Calu3 (cell line): ENCODE measurements at regions not wholly inside any gene's neighbourhood (a gene's known extent, or its start where the extent isn't known, plus 50 kb on each side); places are given as distances from the start of the nearest gene placed in this dataset.
"Not testable (repeated sequence)": the region's sequence is repeated elsewhere in the genome, so short reads cannot be mapped to it uniquely, and the experiment has no call there.

Source experiments
- BruUV-seq: library from RNA; stranded (reverse); fragments of 400-500 nt; replicated peaks from 2 replicates; lab custom pipeline; 2021; lab: Mats Ljungman, UMichigan
- CTCF ChIA-PET: fragments of 300-600 bp; sonication (Branson Sonifier 250); formaldehyde crosslinking; loops from one replicate; lab custom pipeline; 2022; ENCODE audit warnings: antibody characterized with exemption; lab: Charles Lee
- DNase-seq: peaks from one replicate; pipeline ENCODE4 v3.0.0; 2022
- H3K27ac Mint-ChIP-seq: one replicate; pipeline ENCODE4 v1.8.0; 2022; ENCODE audit warnings: mixed read lengths; ENCODE audit not compliant: unreplicated experiment
- H3K27me3 Mint-ChIP-seq: one replicate; pipeline ENCODE4 v1.8.0; 2022; ENCODE audit warnings: mixed read lengths; ENCODE audit not compliant: unreplicated experiment
- H3K36me3 Mint-ChIP-seq: one replicate; pipeline ENCODE4 v1.8.0; 2022; ENCODE audit warnings: mild to moderate bottlenecking, moderate library complexity, mixed read lengths; ENCODE audit not compliant: insufficient read depth, unreplicated experiment
- H3K4me1 Mint-ChIP-seq: one replicate; pipeline ENCODE4 v1.8.0; 2022; ENCODE audit warnings: mild to moderate bottlenecking, low read depth, mixed read lengths; ENCODE audit not compliant: unreplicated experiment
- H3K4me3 Mint-ChIP-seq: one replicate; pipeline ENCODE4 v1.8.0; 2022; ENCODE audit warnings: mild to moderate bottlenecking, low read depth, moderate library complexity, mixed read lengths; ENCODE audit not compliant: unreplicated experiment
- H3K9me3 Mint-ChIP-seq: one replicate; pipeline ENCODE4 v1.8.0; 2022; ENCODE audit warnings: low read depth, mixed read lengths; ENCODE audit not compliant: unreplicated experiment
- intact Hi-C: fragments of 100-400 bp; cut with micrococcal nuclease; formaldehyde crosslinking; loops from one replicate; pipeline ENCODE4 v1.10.0; 2022; ENCODE audit not compliant: unreplicated experiment

GRCh38 chr7:75237255-75238187, 145.1 kb downstream of the GTF2IRD2B start:
- intact Hi-C loops, H3K27ac Mint-ChIP-seq, H3K4me1 Mint-ChIP-seq, CTCF ChIA-PET, H3K27me3 Mint-ChIP-seq, H3K36me3 Mint-ChIP-seq, BruUV-seq, H3K9me3 Mint-ChIP-seq: not testable (repeated sequence)
- peak overlapping the region; percentile 62 for H3K4me3 Mint-ChIP-seq
- DNase-seq: peak; percentile 50

GRCh38 chr7:75238309-75238708, 145.9 kb downstream of the GTF2IRD2B start:
- BruUV-seq, intact Hi-C loops, H3K27ac Mint-ChIP-seq, H3K4me1 Mint-ChIP-seq, H3K4me3 Mint-ChIP-seq, DNase-seq, CTCF ChIA-PET, H3K9me3 Mint-ChIP-seq, H3K36me3 Mint-ChIP-seq, H3K27me3 Mint-ChIP-seq: not testable (repeated sequence)

GRCh38 chr7:75243638-75244037, 151.2 kb downstream of the GTF2IRD2B start:
- H3K36me3 Mint-ChIP-seq, H3K9me3 Mint-ChIP-seq, H3K27me3 Mint-ChIP-seq, H3K4me3 Mint-ChIP-seq, intact Hi-C loops, DNase-seq, CTCF ChIA-PET, H3K27ac Mint-ChIP-seq, H3K4me1 Mint-ChIP-seq, BruUV-seq: not testable (repeated sequence)

- H3K27ac Mint-ChIP-seq, BruUV-seq, H3K36me3 Mint-ChIP-seq, H3K4me3 Mint-ChIP-seq, intact Hi-C loops, DNase-seq, CTCF ChIA-PET, H3K27me3 Mint-ChIP-seq, H3K4me1 Mint-ChIP-seq, H3K9me3 Mint-ChIP-seq: not testable (repeated sequence)
Measured at GRCh38 chr7:75248216-75248615, 147.2 kb upstream of the TRIM73 start.

- BruUV-seq, CTCF ChIA-PET, H3K27me3 Mint-ChIP-seq, DNase-seq, H3K4me1 Mint-ChIP-seq, intact Hi-C loops, H3K9me3 Mint-ChIP-seq, H3K4me3 Mint-ChIP-seq, H3K36me3 Mint-ChIP-seq, H3K27ac Mint-ChIP-seq: not testable (repeated sequence)
Measured at GRCh38 chr7:75254238-75254637, 141.2 kb upstream of the TRIM73 start.

- H3K27me3 Mint-ChIP-seq, H3K36me3 Mint-ChIP-seq, H3K4me1 Mint-ChIP-seq, H3K27ac Mint-ChIP-seq, H3K4me3 Mint-ChIP-seq, BruUV-seq, DNase-seq, intact Hi-C loops, CTCF ChIA-PET, H3K9me3 Mint-ChIP-seq: not testable (repeated sequence)
Measured at GRCh38 chr7:75257442-75257841, 138.0 kb upstream of the TRIM73 start.

- CTCF ChIA-PET: not testable (repeated sequence)
Measured at GRCh38 chr7:75259454-75260003, 135.9 kb upstream of the TRIM73 start.

GRCh38 chr7:75261660-75262059, 133.8 kb upstream of the TRIM73 start:
- DNase-seq, H3K4me3 Mint-ChIP-seq, H3K27ac Mint-ChIP-seq, BruUV-seq, H3K36me3 Mint-ChIP-seq, H3K9me3 Mint-ChIP-seq, CTCF ChIA-PET, intact Hi-C loops, H3K27me3 Mint-ChIP-seq, H3K4me1 Mint-ChIP-seq: not testable (repeated sequence)

More at GRCh38 chr7:75259454-75260003, 135.9 kb upstream of the TRIM73 start:
- H3K9me3 Mint-ChIP-seq, H3K4me3 Mint-ChIP-seq, H3K27me3 Mint-ChIP-seq, intact Hi-C loops, DNase-seq, BruUV-seq, H3K4me1 Mint-ChIP-seq, H3K36me3 Mint-ChIP-seq, H3K27ac Mint-ChIP-seq: not testable (repeated sequence)

- CTCF ChIA-PET, BruUV-seq, H3K4me3 Mint-ChIP-seq, H3K4me1 Mint-ChIP-seq, H3K27ac Mint-ChIP-seq, H3K36me3 Mint-ChIP-seq, H3K27me3 Mint-ChIP-seq, DNase-seq, intact Hi-C loops, H3K9me3 Mint-ChIP-seq: not testable (repeated sequence)
Measured at GRCh38 chr7:75268158-75268557, 127.3 kb upstream of the TRIM73 start.

- H3K4me1 Mint-ChIP-seq, H3K27me3 Mint-ChIP-seq, DNase-seq, BruUV-seq, H3K4me3 Mint-ChIP-seq, H3K36me3 Mint-ChIP-seq, intact Hi-C loops, H3K9me3 Mint-ChIP-seq, H3K27ac Mint-ChIP-seq, CTCF ChIA-PET: not testable (repeated sequence)
Measured at GRCh38 chr7:75269159-75269558, 126.3 kb upstream of the TRIM73 start.
